Prostate gland (tissue), 2 donors: ENCODE measurements at regions not wholly inside any gene's neighbourhood (a gene's known extent, or its start where the extent isn't known, plus 50 kb on each side); places are given as distances from the start of the nearest gene placed in this dataset.

ENCODE experiments used
- DNase-seq: peaks from one replicate; pipeline ENCODE4 v3.0.0-alpha.2; 2019; ENCODE audit warnings: low spot score
- H3K27ac ChIP-seq, 2 donors: fragments of 200-600 bp; sonication (generic); 2 replicates each; pipeline ENCODE4 v1.5.1; 2017 to 2019
- H3K27me3 ChIP-seq: fragments of 200-600 bp; sonication (generic); replicated peaks from 2 replicates; pipeline ENCODE4 v1.5.1; 2019; ENCODE audit not compliant: insufficient read depth
- H3K36me3 ChIP-seq, 2 donors: fragments of 200-600 bp; sonication (generic); 1 replicate in 1 of 2; 2 replicates in 1 of 2; pipeline versions ENCODE4 v1.5.1 to v1.8.1; 2017 to 2019
- H3K4me1 ChIP-seq: fragments of 200-600 bp; sonication (generic); replicated peaks from 2 replicates; pipeline ENCODE4 v1.5.1; 2019
- H3K4me3 ChIP-seq, 2 donors: fragments of 200-600 bp; sonication (generic); 2 replicates each; pipeline ENCODE4 v1.5.1; 2017 to 2019
- H3K9me3 ChIP-seq: fragments of 200-600 bp; sonication (generic); 2 replicates; pipeline ENCODE4 v1.5.1; 2017
- POLR2A ChIP-seq: fragments of 450-650 bp; IDR thresholded peaks from one replicate; pipeline ENCODE4 v1.6.1; 2016; ENCODE audit warnings: antibody characterized with exemption, mild to moderate bottlenecking
- POLR2AphosphoS5 ChIP-seq: sonication (generic); formaldehyde crosslinking; IDR thresholded peaks from one replicate; pipeline ENCODE4 v1.6.1; 2017; ENCODE audit warnings: antibody characterized with exemption
- WGBS: methylation state at CpG from one replicate; pipeline ENCODE4 v1.1.5; 2018; 5-methylcytosine and 5-hydroxymethylcytosine counted together
- intact Hi-C: fragments of 100-400 bp; cut with DNase I; formaldehyde crosslinking; loops from one replicate; pipeline ENCODE4 v1.14.2; 2022
- TF ChIP-seq, protein P1 (sequence below), 4 experiments: fragments of 200-600 bp in 2 of 4; fragments of 450-650 bp in 2 of 4; sonication (generic) in 2 of 4; IDR thresholded peaks; 1 replicate in 3 of 4; 2 replicates in 1 of 4; pipeline ENCODE4 v1.5.1; 2016 to 2019; ENCODE audit warnings: antibody characterized with exemption in 4 of 4, mild to moderate bottlenecking in 2 of 4, moderate library complexity in 2 of 4

DNA sequence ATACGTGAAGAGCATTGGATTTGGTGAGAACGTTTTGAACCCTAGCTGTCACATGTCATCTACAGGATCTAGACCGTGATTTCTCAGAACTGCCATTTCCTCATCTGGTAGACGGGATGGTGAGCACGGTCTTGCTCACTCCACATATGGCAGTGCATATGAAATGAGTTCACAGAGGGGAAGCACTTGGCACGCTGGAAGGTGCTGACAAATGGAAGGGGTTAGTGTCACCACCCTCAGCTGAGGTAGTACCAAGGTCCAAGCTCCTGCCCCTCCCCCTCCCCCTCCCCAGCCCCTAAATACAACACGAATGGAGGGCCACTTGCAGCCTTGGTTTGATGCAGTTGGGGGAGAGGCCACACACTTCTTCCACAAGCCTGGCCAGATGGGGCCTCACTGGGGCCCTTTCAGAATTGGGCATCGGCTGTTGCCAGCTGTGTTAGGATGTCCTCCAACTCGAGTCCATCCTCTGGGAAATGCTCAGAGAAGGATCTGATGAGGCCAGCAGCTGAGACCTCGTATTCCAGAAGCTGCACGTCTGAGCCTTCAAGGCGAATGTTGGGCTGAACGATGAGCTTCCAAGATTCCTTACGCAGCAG is 322.4 kb downstream of the ANXA1 start:
- DNase-seq = no peak
- WGBS = 90% methylated on average over 14 of the region's 14 CpGs
- Histone ChIP-seq H3K36me3 (no peaks in the 10 kb centered on the region), H3K9me3 (no peaks in the 10 kb centered on the region), H3K27ac (no peak overlapping the region), H3K4me1 (no peaks in the 10 kb centered on the region), H3K4me3 (no peak overlapping the region), H3K27me3 (no peaks in the 10 kb centered on the region)
- intact Hi-C loops = no loop called here
- TF ChIP-seq, protein P1, sequence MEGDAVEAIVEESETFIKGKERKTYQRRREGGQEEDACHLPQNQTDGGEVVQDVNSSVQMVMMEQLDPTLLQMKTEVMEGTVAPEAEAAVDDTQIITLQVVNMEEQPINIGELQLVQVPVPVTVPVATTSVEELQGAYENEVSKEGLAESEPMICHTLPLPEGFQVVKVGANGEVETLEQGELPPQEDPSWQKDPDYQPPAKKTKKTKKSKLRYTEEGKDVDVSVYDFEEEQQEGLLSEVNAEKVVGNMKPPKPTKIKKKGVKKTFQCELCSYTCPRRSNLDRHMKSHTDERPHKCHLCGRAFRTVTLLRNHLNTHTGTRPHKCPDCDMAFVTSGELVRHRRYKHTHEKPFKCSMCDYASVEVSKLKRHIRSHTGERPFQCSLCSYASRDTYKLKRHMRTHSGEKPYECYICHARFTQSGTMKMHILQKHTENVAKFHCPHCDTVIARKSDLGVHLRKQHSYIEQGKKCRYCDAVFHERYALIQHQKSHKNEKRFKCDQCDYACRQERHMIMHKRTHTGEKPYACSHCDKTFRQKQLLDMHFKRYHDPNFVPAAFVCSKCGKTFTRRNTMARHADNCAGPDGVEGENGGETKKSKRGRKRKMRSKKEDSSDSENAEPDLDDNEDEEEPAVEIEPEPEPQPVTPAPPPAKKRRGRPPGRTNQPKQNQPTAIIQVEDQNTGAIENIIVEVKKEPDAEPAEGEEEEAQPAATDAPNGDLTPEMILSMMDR (IDR thresholded peaks at IDR 0.05) = no peak
- TF ChIP-seq POLR2AphosphoS5 = no peak
- TF ChIP-seq POLR2A = no peak

- H3K9me3 ChIP-seq = no peaks in the 10 kb centered on the region
- no peak for DNase-seq
- 92% methylated on average over 20 of the region's 20 CpGs for WGBS
- H3K4me1 ChIP-seq = no peaks in the 10 kb centered on the region
- intact Hi-C loops = no loop called here
- H3K27ac ChIP-seq = no peak overlapping the region
- H3K36me3 ChIP-seq = no peaks in the 10 kb centered on the region
- no peak overlapping the region for H3K4me3 ChIP-seq
- H3K27me3 ChIP-seq = no peaks in the 10 kb centered on the region
- TF ChIP-seq, protein P1 (IDR thresholded peaks at IDR 0.05) = no peak
- no peak for TF ChIP-seq POLR2A
- no peak for TF ChIP-seq POLR2AphosphoS5
These were observed 323.0 kb downstream of the ANXA1 start for GRCh38 chr9:73474625-73475024.

DNA sequence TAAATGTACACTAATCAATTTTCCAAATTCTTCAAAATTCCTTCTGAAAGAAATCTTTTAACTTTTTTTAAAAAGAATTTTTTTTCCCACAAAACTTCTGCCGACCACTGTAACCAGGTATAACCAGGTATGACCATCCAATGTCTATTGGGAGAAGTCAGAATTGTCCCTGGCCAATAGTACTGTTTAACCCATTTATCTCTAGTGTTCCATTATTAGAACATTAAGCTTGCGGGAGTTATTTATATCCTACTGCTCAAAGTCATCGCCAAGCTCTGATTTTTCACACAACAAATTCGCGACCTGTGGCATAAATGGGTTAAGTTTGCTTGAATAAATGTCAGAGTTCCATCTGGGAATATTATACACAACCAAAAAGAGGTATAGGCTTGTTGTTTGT is 343.2 kb downstream of the ANXA1 start:
- H3K9me3 ChIP-seq = no peaks in the 10 kb centered on the region
- DNase-seq = no peak
- 91% methylated on average over 5 of the region's 5 CpGs for WGBS
- H3K4me1 ChIP-seq = no peaks in the 10 kb centered on the region
- intact Hi-C loops = no loop called here
- H3K27ac ChIP-seq = no peak overlapping the region
- TF ChIP-seq POLR2AphosphoS5 = no peak
- H3K27me3 ChIP-seq = no peaks in the 10 kb centered on the region
- H3K4me3 ChIP-seq = no peak overlapping the region
- no peaks in the 10 kb centered on the region for H3K36me3 ChIP-seq

- intact Hi-C loops = no loop called here
- WGBS = 83% methylated on average over 2 of the region's 2 CpGs
- H3K36me3 ChIP-seq = no peaks in the 10 kb centered on the region
- H3K27me3 ChIP-seq = no peaks in the 10 kb centered on the region
- H3K4me1 ChIP-seq = no peaks in the 10 kb centered on the region
- TF ChIP-seq, protein P1 (IDR thresholded peaks at IDR 0.05) = no peak
- TF ChIP-seq POLR2A (no peak), POLR2AphosphoS5 (no peak)
- no peak overlapping the region for H3K27ac ChIP-seq
- no peak overlapping the region for H3K4me3 ChIP-seq
- DNase-seq = no peak
- H3K9me3 ChIP-seq = no peaks in the 10 kb centered on the region
These were observed 346.1 kb downstream of the ANXA1 start for GRCh38 chr9:73497796-73498195.

- Histone ChIP-seq H3K27ac (peak overlapping the region; percentile 45 to 60), H3K4me1 (no peaks in the 10 kb centered on the region), H3K27me3 (no peaks in the 10 kb centered on the region), H3K36me3 (no peaks in the 10 kb centered on the region), H3K9me3 (no peaks in the 10 kb centered on the region), H3K4me3 (no peak overlapping the region)
- TF ChIP-seq POLR2A (no peak), POLR2AphosphoS5 (peak; percentile 65)
- TF ChIP-seq, protein P1 (IDR thresholded peaks at IDR 0.05) = peak in 1 of 4 experiments; percentile 7
- WGBS = 7% methylated on average over 4 of the region's 4 CpGs
- DNase-seq = no peak
- intact Hi-C loops = no loop called here
These were observed 363.6 kb downstream of the ANXA1 start for GRCh38 chr9:73515216-73515615.
